Tibial nerve (tissue), 4 donors: ENCODE measurements at regions not wholly inside any gene's neighbourhood (a gene's known extent, or its start where the extent isn't known, plus 50 kb on each side); places are given as distances from the start of the nearest gene placed in this dataset.

Experiments
- CTCF ChIP-seq, 5 experiments: fragments of 200-600 bp in 3 of 5; fragments of 450-650 bp in 2 of 5; sonication (generic) in 3 of 5; IDR thresholded peaks; one replicate each; pipeline ENCODE4 v1.5.1; 2016 to 2019; ENCODE audit warnings: antibody characterized with exemption in 5 of 5, mild to moderate bottlenecking in 3 of 5, moderate library complexity in 2 of 5
- EP300 ChIP-seq, 2 donors: sonication (generic); formaldehyde crosslinking; IDR thresholded peaks; one replicate each; pipeline ENCODE4 v1.6.1; 2017; ENCODE audit warnings: antibody characterized with exemption in 2 of 2, mild to moderate bottlenecking in 1 of 2
- POLR2A ChIP-seq, 2 donors: fragments of 450-650 bp; IDR thresholded peaks; one replicate each; pipeline ENCODE4 v1.6.1; 2017; ENCODE audit warnings: antibody characterized with exemption in 2 of 2, mild to moderate bottlenecking in 2 of 2, moderate library complexity in 2 of 2

DNA sequence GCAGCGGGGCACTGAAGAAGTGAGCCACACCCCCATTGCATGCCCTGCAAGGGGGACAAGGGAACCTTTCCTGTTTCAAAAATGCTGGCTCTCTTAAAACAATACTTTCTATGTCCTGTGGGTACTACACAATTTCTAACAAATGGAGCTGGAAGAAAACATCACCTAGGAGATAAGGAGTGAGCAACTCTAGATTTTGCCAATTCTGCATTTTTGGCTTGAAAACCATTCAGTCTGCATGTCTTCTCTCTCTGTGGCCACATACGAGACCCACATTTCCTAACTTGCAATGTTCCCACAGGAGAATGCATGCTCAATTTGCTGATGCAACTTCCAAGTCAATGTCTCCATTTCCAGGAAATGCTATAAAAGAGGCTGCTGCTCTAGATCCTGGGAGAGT is 662.0 kb downstream of the SQOR start:
- TF ChIP-seq CTCF (IDR thresholded peaks at IDR 0.05) = no peak
- TF ChIP-seq EP300 (IDR thresholded peaks at IDR 0.05) = no peak
- TF ChIP-seq POLR2A (IDR thresholded peaks at IDR 0.05) = no peak
